C4-2B (cell line): ENCODE measurements at regions not wholly inside any gene's neighbourhood (a gene's known extent, or its start where the extent isn't known, plus 50 kb on each side); places are given as distances from the start of the nearest gene placed in this dataset.

ENCODE experiments used
- H3K27ac ChIP-seq: fragments of 450-650 bp; 2 replicates; pipeline ENCODE4 v1.5.1; 2017
- CTCF ChIP-seq: fragments of 450-650 bp; conservative IDR thresholded peaks from 2 replicates; pipeline ENCODE4 v1.5.1; 2017; ENCODE audit warnings: mild to moderate bottlenecking
- ZFX ChIP-seq: fragments of 450-650 bp; IDR thresholded peaks from 2 replicates; pipeline ENCODE4 v1.6.1; 2017

- no peak overlapping the region for H3K27ac ChIP-seq
- TF ChIP-seq CTCF = no peak
Measured at GRCh38 chr3:23077126-23077525, 126.0 kb upstream of the UBE2E2 start.

- no peak overlapping the region for H3K27ac ChIP-seq
- no peak for TF ChIP-seq CTCF
- TF ChIP-seq ZFX = no peak
Measured at GRCh38 chr3:23078735-23079134, 124.4 kb upstream of the UBE2E2 start.

- TF ChIP-seq CTCF (no peak), ZFX (no peak)
- no peak overlapping the region for H3K27ac ChIP-seq
Measured at GRCh38 chr3:23079976-23080375, 123.2 kb upstream of the UBE2E2 start.

GRCh38 chr3:23083701-23084100, 119.4 kb upstream of the UBE2E2 start:
- no peak overlapping the region for H3K27ac ChIP-seq
- no peak for TF ChIP-seq ZFX
- TF ChIP-seq CTCF = no peak

- no peak for TF ChIP-seq CTCF
- no peak for TF ChIP-seq ZFX
Measured at GRCh38 chr3:23084367-23084766, 118.8 kb upstream of the UBE2E2 start.

GRCh38 chr3:23085261-23085660, 117.9 kb upstream of the UBE2E2 start:
- H3K27ac ChIP-seq = no peak overlapping the region
- TF ChIP-seq CTCF (no peak), ZFX (no peak)

More at GRCh38 chr3:23084367-23084766, 118.8 kb upstream of the UBE2E2 start:
- no peak overlapping the region for H3K27ac ChIP-seq

GRCh38 chr3:23086331-23086730, 116.8 kb upstream of the UBE2E2 start:
- TF ChIP-seq CTCF (no peak), ZFX (no peak)
- H3K27ac ChIP-seq = no peak overlapping the region
